Right cardiac atrium (tissue), 5 donors: ENCODE measurements at regions not wholly inside any gene's neighbourhood (a gene's known extent, or its start where the extent isn't known, plus 50 kb on each side); places are given as distances from the start of the nearest gene placed in this dataset.
"Not testable (repeated sequence)": the region's sequence is repeated elsewhere in the genome, so short reads cannot be mapped to it uniquely, and the experiment has no call there.

Experiments used
- ATAC-seq, 2 donors: fragments of 200-7000 bp; cut with Tn5 transposase; one replicate each; pipeline versions ENCODE4 v1.8.0 to v1.9.1; 2020; ENCODE audit warnings: moderate library complexity in 2 of 2, mild to moderate bottlenecking in 1 of 2
- DNase-seq, 3 donors: peaks; one replicate each; pipeline ENCODE4 v3.0.0-alpha.2; 2020
- H3K27ac ChIP-seq: one replicate; pipeline ENCODE4 v1.5.1; 2013; ENCODE audit warnings: mild to moderate bottlenecking, low read length, control low read depth, moderate library complexity
- H3K27me3 ChIP-seq: one replicate; pipeline ENCODE4 v1.6.1; 2013; ENCODE audit not compliant: control insufficient read depth, insufficient read depth
- H3K4me1 ChIP-seq: one replicate; pipeline ENCODE4 v1.6.1; 2013; ENCODE audit warnings: low read length; ENCODE audit not compliant: control insufficient read depth, insufficient read depth
- H3K4me3 ChIP-seq: one replicate; pipeline ENCODE4 v1.5.1; 2013; ENCODE audit warnings: low read length, control low read depth
- H3K9me3 ChIP-seq: one replicate; pipeline ENCODE4 v1.6.1; 2013; ENCODE audit warnings: low read length; ENCODE audit not compliant: control insufficient read depth
- WGBS: extraction: QIAGEN DNeasy Blood & Tissue Kit; methylation state at CpG from one replicate; pipeline ENCODE4 v1.1.7; 2013; 5-methylcytosine and 5-hydroxymethylcytosine counted together
- intact Hi-C, 4 donors: fragments of 100-400 bp; cut with DNase I; formaldehyde crosslinking; loops; one replicate each; pipeline versions ENCODE4 v1.11.0 to v1.14.0; 2022 to 2023
- donor health status: healthy with polysubstance abuse.
- donor health status: DM: no; HTN: yes; CAD: no.
- donor health status: DM: no; HTN: no; CAD: no.
- donor health status: DM: no; HTN: yes; CAD: no; lungs with severe emphysema.
- donor health status: DM: yes; HTN: yes; CAD: no.

DNA sequence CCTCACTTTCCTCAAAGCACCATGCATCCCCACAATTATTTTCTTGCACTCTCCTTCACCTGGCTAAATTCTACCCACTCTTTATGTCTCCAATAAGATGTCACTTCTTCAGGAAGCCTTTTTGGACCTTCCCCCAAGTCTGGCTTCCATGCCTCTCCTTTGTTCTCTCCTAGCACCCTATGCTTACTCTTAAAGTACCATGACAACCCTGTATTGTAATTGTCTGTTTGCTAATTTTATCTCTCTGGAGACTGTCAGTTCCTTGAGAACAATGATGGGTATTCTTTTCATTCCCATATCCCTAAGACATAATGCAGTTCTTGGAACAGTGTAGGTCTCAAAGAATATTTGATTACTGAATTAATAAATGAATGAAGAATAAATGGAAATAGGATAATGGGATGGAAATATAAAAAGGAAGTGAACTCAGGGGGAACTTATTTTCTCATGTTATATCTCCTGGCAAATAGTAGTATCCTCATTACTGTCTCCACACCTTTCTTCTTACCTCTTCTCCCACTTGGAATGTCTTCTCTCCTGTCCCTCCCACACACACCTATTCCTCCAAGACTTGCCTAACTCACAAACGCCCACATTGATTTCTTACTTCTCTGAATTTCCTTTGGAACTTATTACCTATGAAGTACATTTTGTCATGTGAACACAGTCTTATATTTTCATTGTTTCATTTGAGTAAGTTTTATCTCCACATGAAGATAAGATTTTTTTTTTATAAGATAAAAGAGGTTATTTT is 499.1 kb downstream of the NFIB start:
- ATAC-seq (no peak), DNase-seq (no peak)
- Histone ChIP-seq H3K4me1 (no peaks in the 10 kb centered on the region), H3K4me3 (no peak overlapping the region), H3K9me3 (no peaks in the 10 kb centered on the region), H3K27ac (no peak overlapping the region), H3K27me3 (no peaks in the 10 kb centered on the region)
- 96% methylated on average over 1 of the region's 1 CpG for WGBS
- intact Hi-C loops = no loop called here

- Histone ChIP-seq H3K4me1 (no peaks in the 10 kb centered on the region), H3K9me3 (no peaks in the 10 kb centered on the region), H3K27ac (no peak overlapping the region), H3K27me3 (no peaks in the 10 kb centered on the region), H3K4me3 (no peak overlapping the region)
- ATAC-seq = no peak
- intact Hi-C loops = no loop called here
- DNase-seq = no peak
Measured at GRCh38 chr9:13811876-13812275, 502.1 kb downstream of the NFIB start.

DNA sequence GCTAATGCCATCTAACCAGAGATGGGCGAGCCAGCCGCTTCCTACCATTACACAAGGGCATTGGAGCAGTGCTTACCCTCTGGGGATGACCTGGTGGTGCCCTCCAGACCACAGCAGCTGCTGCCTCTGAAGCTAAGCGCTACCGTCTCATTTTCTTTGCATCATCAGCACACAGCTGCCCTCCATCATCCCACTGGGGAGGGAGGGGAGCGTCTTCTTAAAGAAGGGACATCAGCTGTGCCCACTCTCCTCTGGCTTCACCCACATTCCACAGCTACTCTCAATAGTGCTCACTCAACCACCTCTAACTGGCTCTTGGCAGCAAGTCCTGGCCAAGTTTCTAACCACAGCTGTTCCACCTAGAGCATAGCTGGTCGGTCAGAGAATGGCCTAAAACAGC is 503.4 kb downstream of the NFIB start:
- Histone ChIP-seq H3K4me3 (no peak overlapping the region), H3K27me3 (no peaks in the 10 kb centered on the region), H3K9me3 (no peaks in the 10 kb centered on the region), H3K27ac (no peak overlapping the region), H3K4me1 (no peaks in the 10 kb centered on the region)
- intact Hi-C loops = no loop called here
- ATAC-seq (peak in 1 of 2 donors; percentile 16), DNase-seq (peak in 1 of 3 donors; percentile 32)
- 92% methylated on average over 6 of the region's 6 CpGs for whole genome bisulfite sequencing

DNA sequence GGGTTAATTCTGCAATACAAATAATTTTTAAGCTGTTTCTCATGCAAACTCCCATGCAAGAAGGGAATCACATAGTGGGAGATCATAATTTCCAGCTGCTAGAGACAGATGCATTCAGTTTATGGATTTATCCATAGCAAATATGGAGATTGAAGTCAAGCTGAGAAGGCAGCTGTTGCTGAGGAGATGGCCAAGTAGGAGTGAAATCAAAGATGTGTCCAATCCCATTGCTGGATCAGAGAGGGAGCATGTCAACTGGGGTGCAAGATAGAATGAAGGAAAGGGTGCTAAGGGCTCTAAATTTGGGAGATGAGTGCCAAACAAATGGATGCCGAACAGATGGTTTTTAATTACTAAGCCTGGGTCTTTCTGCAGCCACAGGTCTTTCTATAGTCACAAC is 504.5 kb downstream of the NFIB start:
- Histone ChIP-seq H3K27ac (no peak overlapping the region), H3K4me1 (peaks cover 1% of the 10 kb centered on the region), H3K9me3 (no peaks in the 10 kb centered on the region), H3K4me3 (no peak overlapping the region), H3K27me3 (no peaks in the 10 kb centered on the region)
- DNase-seq (no peak), ATAC-seq (no peak)
- intact Hi-C loops = no loop called here
- WGBS = 96% methylated on average over 1 of the region's 1 CpG

- intact Hi-C loops = no loop called here
- Histone ChIP-seq H3K27me3 (no peaks in the 10 kb centered on the region), H3K27ac (no peak overlapping the region), H3K4me1 (peaks cover 2% of the 10 kb centered on the region), H3K4me3 (no peak overlapping the region), H3K9me3 (no peaks in the 10 kb centered on the region)
- no peak for DNase-seq
- no peak for ATAC-seq
- WGBS = 96% methylated on average over 4 of the region's 4 CpGs
Measured at GRCh38 chr9:13807118-13807517, 506.8 kb downstream of the NFIB start.

- no peak overlapping the region for H3K4me3 ChIP-seq
- intact Hi-C loops = no loop called here
- no peak overlapping the region for H3K27ac ChIP-seq
- H3K9me3 ChIP-seq = no peaks in the 10 kb centered on the region
- H3K27me3 ChIP-seq = no peaks in the 10 kb centered on the region
- peaks cover 2% of the 10 kb centered on the region for H3K4me1 ChIP-seq
- ATAC-seq (no peak), DNase-seq (no peak)
- WGBS = 84% methylated on average over 2 of the region's 2 CpGs
Measured at GRCh38 chr9:13806714-13807113, 507.2 kb downstream of the NFIB start.

GRCh38 chr9:13805546-13805945 is 508.4 kb downstream of the NFIB start:
- H3K4me1 ChIP-seq = peaks cover 2% of the 10 kb centered on the region
- 53% methylated on average over 5 of the region's 5 CpGs for WGBS

GRCh38 chr9:13804532-13804931 is 509.4 kb downstream of the NFIB start:
- DNase-seq = peak in 1 of 3 donors; percentile 41
- peaks cover 2% of the 10 kb centered on the region for H3K4me1 ChIP-seq
- 54% methylated on average over 4 of the region's 4 CpGs for WGBS

More at GRCh38 chr9:13805546-13805945, 508.4 kb downstream of the NFIB start:
- no peak for ATAC-seq
- no peak for DNase-seq
- Histone ChIP-seq H3K27ac (no peak overlapping the region), H3K27me3 (no peaks in the 10 kb centered on the region), H3K9me3 (no peaks in the 10 kb centered on the region), H3K4me3 (no peak overlapping the region)
- intact Hi-C loops = no loop called here

DNA sequence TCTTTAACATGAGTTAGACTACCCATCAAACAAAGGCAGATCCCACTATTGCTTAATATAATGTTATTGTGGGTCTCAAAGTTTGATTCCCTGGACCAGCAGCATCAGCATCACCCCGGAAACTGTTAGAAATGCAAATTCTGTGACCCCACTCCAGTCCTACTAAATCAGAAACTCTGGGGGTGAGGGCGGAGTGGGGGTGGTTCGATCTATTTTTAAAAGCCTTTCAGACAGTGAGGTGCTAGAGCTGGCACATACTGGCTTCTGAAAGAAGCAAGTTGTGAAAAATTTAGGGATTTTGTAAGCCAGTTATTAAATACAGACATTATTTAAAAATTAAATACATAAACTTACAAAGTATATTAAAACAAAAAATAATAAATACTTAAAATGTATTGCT is 513.2 kb downstream of the NFIB start:
- no peak for DNase-seq
- ATAC-seq = no peak
- H3K4me1 ChIP-seq = peaks cover 2% of the 10 kb centered on the region
- H3K9me3 ChIP-seq = no peaks in the 10 kb centered on the region
- 76% methylated on average over 3 of the region's 3 CpGs for WGBS
- intact Hi-C loops = no loop called here
- H3K4me3 ChIP-seq = no peak overlapping the region
- no peaks in the 10 kb centered on the region for H3K27me3 ChIP-seq
- H3K27ac ChIP-seq = no peak overlapping the region

More at GRCh38 chr9:13804532-13804931, 509.4 kb downstream of the NFIB start:
- no peaks in the 10 kb centered on the region for H3K27me3 ChIP-seq
- intact Hi-C loops = no loop called here
- H3K9me3 ChIP-seq = no peaks in the 10 kb centered on the region
- H3K4me3 ChIP-seq = no peak overlapping the region
- H3K27ac ChIP-seq = no peak overlapping the region
- ATAC-seq = peak; percentile 36 to 81

DNA sequence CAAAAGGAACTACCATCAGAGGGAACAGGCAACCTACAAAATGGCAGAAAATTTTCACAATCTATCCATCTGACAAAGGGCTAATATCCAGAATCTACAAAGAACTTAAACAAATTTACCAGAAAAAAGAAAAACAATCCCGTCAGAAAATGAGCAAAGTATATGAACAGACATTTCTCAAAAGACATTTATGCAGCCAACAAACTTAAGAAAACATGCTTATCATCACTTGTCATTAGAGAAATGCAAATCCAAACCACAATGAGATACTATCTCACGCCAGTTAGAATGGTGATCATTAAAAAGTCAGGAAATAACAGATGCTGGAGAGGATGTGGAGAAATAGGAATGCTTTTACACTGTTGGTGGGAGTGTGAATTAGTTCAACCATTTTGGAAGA is 516.2 kb downstream of the NFIB start:
- ATAC-seq, DNase-seq, H3K4me1 ChIP-seq, H3K27ac ChIP-seq, intact Hi-C loops, H3K27me3 ChIP-seq, H3K4me3 ChIP-seq, H3K9me3 ChIP-seq: not testable (repeated sequence)
- 91% methylated on average over 2 of the region's 2 CpGs for WGBS

GRCh38 chr9:13791816-13792215 is 512.3 kb upstream of the MPDZ start:
- no peaks in the 10 kb centered on the region for H3K4me1 ChIP-seq
- H3K27me3 ChIP-seq = no peaks in the 10 kb centered on the region
- H3K9me3 ChIP-seq = no peaks in the 10 kb centered on the region
- no peak overlapping the region for H3K4me3 ChIP-seq
- WGBS = 95% methylated on average over 4 of the region's 4 CpGs
- intact Hi-C loops = no loop called here
- DNase-seq (peak in 1 of 3 donors; percentile 35), ATAC-seq (no peak)
- H3K27ac ChIP-seq = no peak overlapping the region

DNA sequence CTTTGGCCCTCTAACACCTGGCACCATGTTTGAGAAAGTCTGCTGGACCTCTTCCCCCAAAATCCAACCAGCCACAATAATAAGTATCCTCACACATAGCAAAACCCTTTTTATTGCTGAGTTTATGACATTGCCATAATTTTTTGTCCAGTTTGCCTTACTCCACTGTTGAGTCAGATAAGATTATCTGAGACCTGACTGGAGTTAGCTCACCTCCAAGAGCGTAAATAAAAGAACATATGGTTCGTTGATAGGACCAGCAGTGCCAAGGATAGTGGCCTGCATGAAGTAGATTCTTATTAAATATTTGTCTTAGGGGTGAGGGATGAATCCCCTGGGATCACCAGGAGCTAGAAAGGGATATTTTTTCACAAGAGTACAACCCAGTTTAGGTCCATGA is 510.6 kb upstream of the MPDZ start:
- H3K27me3 ChIP-seq = no peaks in the 10 kb centered on the region
- no peak for DNase-seq
- intact Hi-C loops = no loop called here
- WGBS = 83% methylated on average over 2 of the region's 2 CpGs
- no peaks in the 10 kb centered on the region for H3K4me1 ChIP-seq
- ATAC-seq = no peak
- H3K27ac ChIP-seq = no peak overlapping the region
- no peak overlapping the region for H3K4me3 ChIP-seq
- H3K9me3 ChIP-seq = no peaks in the 10 kb centered on the region
